NCI-H2171 treated with DMSO at 0.1 percent for 48 hours (cell line): ENCODE measurements at regions not wholly inside any gene's neighbourhood (a gene's known extent, or its start where the extent isn't known, plus 50 kb on each side); places are given as distances from the start of the nearest gene placed in this dataset.
"Not testable (repeated sequence)": the region's sequence is repeated elsewhere in the genome, so short reads cannot be mapped to it uniquely, and the experiment has no call there.

ENCODE experiments used
- DNase-seq: peaks from one replicate; lab custom pipeline; 2025; lab: John Stamatoyannopoulos, UW

DNA sequence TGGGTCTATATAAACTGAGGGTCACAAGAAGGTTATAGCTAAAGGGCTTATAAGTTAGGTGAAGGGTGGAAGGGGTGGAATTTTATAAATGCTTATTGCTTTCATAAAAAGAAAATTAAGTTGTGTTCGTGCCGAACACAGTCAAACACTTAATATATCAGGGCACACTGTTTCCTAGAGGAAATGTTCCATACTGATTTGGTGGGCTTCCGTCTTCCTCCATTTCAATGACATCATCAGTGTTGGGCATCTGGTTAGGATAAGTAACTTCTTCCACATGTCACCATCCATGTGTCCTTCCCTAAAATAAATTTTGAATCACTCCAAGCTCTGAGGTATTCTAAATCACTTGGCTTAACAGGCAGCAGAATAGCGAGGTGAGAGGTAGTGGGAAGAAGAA is 466.4 kb downstream of the MED13L start:
- DNase-seq = no peak

DNA sequence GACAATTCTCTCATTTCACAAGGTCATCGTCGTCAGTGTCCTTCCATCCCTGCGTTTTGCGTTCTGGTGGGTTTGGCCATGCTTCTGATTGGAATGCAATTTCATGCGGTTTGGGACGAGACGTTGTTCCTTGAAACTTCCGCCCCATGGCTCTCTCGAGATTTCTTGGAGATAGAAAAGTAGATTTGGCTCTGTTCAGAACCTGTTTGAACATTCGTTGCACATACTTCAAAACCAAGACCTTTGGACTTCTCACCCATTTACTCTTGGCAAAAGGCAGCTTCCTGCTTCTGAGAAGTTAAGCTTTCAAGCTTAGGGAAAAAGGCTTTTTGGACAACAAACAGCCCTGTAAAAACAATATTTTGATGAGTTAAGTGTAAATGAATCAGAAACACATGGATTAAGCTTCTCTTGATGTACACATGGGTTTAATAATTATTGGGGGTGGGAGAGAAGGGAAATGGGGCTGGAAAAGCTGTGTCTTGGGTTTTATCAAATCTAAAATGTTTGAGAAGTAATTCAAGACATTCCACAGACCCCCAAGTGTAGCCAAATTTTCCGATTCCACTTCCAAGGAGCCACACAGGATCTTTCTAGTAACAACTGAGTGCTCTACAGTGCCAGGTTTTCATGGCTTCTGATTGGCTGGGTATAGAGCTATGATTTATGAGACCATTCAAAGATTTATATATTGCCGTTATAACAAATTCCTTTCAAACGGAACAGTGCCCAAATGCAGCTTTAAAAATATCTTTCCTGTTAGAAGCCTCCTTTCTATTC is 467.2 kb downstream of the MED13L start:
- DNase-seq = no peak

DNA sequence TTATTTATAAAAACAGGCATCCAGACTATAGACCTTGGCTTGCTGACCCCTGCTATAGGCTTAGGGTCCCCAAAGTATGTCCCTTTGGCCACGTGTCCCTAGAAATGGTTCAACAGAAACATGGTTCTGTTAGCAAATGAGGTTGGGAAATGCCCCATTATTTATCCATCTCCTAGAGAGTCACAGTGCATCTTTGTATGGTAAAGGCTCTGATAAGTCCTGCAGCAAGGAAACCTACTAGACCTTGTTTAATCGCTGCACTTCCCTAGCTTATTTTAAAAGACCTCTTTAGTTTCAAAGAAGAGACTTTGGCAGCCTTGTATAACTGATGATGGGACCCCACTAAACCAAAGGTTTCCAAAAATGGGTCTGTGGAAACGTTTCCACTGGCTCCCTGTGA is 471.5 kb downstream of the MED13L start:
- no peak for DNase-seq

DNA sequence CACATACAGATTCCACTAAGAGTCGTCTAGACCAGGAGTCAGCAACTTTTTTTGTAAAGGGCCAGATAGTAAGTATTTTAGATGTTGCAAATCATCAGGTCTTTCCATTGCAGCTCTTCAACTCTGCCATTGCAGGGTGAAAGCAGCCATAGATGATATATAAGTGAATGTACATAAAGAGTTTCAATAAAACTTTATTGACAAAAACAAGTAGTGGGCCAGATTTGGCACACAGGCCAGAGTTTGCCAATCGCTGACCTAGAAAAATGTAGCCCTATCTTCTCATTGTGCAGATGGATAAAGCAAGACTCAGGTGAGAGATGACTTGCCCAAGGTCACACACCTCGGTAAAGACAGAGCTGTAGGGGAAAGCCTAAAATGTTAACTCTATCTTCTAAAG is 474.7 kb downstream of the MED13L start:
- DNase-seq = no peak

DNA sequence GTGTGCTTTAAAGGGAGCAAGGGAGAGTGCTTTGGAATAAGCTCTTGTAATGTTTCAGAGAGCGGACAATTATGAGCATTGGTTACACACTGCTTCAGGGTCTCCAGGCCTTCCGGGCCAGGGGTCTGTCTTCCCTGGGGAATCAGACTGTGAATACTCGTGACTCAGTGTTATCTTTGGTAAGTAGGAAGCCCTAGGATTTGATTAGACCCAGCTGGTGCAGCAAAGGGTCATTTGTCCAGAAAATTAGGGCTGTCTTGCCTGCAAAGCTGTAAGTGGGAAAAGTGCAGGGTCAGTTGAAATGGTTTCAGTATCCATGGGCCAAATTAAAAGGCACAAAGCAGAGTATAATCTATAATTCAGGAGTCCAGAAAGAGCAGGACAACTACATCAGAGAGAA is 475.6 kb downstream of the MED13L start:
- DNase-seq = no peak

DNA sequence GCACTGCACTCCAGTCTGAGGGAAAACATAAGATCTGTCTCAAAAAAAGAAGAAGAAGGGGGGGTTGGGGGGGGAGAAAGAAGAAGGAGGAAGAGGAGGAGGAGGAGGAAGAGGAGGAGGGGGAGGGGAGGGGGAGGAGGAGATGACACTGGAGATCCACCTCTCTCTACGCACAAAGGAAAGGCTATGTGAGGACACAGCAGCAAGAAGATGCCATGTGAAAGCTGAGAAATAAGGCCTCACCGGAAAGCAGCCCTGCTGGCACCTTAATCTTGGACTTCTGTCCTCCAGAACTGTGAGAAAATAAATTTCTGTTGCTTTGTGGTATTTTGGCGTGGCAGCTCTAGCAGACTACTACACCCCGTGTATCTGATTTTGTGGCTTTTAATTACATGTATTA is 477.9 kb downstream of the MED13L start:
- no peak for DNase-seq

DNA sequence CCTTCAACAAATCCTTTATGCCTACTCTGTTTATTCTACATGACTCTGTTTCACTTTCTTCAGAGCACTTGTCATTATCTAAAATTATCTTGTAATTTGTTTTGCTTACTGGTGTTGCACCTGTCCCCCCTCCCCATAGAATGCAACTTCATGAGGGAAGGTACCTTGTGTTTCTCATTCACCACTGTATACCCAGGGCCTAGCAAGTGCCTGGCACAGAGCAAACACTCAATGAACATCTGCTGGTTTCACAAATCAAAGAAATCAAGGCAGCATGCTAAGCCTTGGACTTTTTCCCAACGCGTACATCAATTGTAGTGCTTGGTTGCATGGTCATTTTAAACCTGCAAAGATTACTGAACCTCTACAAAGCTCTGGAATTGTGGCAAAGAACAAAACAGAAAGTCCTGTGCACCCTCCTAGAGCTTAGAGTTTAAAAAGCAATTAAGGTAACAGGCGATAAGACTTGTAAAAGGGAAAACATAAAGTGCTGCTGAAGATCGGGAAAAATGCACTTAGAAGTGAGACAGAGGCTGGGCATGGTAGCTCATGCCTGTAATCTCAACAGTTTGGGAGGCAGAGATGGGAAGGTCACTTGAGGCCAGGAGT is 479.1 kb downstream of the MED13L start:
- DNase-seq = no peak

DNA sequence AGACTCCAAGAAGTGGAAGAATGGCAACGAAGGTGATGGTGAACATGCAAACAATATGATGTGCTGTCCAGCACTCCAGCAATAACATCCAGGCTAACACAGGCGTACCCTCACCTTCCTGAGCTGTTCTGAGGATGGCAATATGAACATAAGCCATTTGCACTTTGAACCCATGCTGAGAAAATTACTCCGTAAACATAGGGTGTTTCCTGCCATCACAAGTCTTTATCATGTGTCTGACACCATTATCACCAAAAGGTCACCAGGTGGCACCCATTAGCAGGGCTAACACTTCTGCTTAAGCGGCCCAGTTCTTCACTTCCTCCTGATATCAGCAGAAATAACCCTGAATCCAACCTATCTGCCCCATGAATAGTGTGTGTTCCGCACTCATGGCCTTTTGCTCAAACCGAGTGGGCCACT is 482.8 kb downstream of the MED13L start:
- no peak for DNase-seq

DNA sequence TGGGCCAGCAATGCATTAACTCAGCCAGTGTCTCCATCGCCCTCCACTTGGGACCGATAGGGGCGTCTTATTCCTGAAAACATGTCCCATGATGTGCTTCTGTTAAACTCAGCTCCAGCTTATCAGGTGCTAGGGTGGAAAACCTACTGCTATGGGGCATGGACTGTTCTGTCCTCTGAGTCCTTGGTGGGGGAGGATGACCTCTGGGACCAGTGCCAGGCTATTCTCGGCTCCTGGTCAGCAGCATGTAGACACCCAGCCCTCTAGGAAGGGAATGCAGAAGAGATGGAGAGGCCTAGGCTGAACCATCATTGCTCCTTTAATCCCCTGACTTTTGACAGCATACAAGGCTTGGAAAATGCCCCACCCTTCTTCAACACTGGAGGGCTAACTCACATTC is 486.2 kb downstream of the MED13L start:
- no peak for DNase-seq

DNA sequence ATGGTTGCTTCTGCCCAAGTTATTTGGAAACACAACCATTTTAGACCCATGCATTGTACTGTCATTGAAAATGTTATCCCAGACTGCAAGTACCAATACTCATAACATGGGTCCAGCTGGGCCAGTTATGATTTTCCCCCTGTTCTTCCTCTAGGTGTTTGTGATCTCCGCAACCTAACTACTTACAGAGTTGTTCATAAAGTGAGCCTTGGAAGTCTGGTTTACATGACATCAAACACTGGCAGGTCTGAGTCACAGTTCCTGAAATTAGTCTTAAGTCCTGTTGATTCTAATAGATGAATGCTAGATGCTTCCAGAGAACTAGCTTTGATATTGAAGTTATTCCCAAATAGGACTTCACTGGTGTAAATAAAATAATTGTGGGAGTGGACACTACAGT is 487.0 kb downstream of the MED13L start:
- DNase-seq = no peak

DNA sequence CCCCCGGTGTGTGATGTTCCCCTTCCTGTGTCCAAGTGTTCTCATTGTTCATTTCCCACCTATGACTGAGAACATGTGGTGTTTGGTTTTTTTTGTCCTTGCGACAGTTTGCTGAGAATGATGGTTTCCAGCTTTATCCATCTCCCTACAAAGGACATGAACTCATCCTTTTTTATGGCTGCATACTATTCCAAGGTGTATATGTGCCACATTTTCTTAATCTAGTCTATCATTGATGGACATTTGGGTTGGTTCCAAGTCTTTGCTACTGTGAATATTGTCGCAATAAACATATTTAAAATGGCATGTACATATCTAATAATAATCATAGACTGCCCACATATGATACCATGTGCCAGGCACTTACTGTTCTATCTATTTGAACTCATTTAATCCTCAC is 491.0 kb downstream of the MED13L start:
- DNase-seq = not testable (repeated sequence)

DNA sequence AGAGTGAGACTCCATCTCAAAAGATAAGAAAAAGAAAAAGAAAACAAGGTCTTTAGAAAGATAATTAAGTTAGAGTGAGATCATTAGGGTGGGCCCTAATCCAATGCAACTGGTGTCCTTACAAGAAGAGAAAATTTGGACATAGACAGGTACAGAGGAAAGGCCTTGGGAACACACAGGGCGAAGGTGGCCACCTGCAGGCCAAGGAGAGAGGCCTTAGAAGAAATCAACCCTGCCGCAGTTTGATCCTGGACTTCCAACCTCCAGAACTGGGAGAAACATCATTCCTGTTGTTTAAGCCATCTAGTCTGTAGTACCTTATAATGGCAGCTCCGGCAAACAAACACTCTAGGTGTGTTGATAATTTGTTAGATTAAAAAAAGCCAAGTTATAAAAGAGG is 491.9 kb downstream of the MED13L start:
- no peak for DNase-seq

DNA sequence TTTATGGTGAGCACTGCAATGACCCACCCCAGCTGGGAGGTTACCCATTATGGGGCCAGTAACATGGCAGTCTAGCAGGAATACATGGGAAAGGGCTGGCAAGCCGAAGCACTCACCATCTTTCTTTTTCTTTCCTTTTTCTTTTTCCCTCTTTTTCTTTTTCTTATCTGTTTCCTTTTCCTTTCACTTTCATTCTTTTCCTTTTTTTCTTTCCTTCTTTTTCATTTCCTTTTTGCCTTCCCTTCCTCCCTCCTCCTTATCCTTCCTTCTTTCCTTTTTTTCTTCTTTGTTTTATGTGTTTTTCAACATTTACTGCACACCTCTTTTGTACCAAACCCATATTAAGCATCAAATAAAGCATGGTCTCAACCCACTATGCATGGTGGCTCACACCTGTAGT is 501.1 kb downstream of the MED13L start:
- DNase-seq = no peak

DNA sequence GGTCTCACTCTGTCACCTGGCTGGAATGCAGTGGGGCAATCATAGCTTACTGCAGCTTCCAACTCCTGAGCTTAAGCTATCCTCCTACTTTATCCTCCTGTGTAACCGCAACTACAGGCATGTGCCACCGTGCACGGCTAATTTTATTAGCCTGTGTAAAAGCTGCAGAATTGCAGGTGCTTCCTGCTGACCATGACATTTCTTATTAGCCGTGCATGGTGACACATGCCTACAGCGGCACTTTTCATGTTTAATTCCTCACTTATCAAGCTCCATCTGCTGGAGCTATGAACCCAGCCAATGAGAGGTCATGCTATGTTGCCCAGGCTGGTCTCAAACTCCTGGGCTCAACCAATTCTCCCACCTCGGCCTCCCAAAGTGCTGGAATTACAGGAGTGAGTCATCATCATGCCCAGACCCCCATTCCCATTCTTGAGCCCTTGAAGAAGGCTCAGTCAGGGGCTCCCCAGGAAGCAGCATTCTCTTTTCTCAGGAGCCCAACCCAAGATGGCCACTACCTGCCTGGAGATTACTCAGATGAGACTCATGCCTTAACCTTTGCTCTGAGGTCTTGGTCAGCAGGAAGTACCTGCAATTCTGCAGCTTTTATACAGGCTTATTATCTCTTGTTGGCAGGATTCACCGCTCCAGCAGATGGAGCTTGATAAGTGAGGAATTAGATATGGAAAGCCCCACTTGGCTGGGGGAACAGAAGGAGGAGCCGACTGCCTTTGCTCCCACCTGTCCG is 503.2 kb downstream of the MED13L start:
- no peak for DNase-seq

DNA sequence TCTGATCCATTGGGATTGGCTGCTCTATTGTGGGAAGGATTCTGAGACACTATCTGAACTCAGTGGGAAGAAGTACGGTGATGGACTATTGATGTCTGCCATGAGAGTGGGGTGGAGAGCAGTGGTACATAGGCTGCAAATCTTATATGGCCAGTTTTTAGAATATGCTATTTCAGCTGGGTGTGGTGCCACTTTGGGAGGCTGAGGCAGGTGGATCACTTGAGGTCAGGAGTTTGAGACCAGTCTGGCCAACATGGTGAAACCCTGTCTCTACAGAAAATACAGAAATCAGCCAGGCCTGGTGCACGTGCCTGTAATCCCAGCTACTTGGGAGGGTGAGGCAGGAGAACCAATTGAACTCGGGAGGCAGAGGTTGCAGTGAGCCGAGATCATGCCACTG is 505.9 kb downstream of the MED13L start:
- no peak for DNase-seq

DNA sequence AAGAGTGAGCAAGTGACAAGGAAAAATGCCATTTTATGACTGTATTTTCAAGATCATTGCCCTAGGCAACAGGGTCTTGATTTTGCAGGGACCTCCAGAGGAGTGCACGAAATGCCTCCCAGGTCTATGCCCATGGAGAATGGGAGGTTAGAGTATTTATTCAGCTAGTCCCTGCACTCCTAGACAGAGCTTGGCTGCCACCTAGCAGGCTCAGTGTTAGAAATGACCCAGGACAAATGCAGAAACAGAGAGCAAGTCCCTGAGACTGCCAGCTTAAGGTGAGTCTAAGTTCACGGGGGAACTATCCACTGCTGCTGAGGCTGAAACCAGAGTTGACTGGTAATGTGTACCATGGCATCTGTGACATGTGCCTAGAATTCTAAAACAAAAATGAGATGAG is 506.4 kb downstream of the MED13L start:
- DNase-seq = no peak

DNA sequence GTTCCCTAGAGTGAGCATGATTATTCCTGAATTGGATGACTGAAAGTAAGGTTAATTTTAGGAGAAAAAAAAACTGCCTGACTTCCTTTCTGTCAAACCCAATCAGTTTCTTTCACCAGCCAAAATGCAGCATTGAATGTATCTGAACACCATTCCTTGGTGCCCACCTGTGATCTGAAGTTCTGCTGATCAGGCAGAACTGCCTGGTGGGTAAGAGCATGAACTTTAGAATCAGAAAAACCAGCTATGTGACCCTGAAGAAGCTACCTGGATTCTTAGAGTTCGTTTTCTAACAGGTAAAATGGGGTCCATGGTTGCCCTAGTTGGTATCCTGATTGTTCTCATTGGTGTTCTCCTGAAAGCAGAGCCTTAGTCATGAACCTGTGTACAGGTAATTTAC is 506.9 kb downstream of the MED13L start:
- no peak for DNase-seq

DNA sequence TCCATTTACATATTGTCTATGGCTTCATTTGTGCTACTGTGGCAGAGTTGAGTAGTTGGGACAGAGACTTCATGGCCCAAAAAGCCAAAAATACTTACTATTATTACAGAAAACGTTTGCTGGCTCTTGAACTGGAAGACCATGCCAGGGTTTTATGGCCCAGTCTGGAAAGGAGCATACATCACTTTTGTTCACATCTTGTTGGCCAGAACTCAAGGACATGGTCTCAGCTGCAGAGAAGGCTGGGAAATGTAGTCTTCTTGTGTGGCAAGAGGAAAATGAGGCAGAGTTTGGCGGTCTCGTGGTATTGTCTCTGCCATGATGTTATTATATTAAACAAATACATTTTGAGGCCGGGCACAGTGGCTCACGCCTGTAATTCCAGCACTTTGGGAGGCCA is 509.6 kb downstream of the MED13L start:
- no peak for DNase-seq

DNA sequence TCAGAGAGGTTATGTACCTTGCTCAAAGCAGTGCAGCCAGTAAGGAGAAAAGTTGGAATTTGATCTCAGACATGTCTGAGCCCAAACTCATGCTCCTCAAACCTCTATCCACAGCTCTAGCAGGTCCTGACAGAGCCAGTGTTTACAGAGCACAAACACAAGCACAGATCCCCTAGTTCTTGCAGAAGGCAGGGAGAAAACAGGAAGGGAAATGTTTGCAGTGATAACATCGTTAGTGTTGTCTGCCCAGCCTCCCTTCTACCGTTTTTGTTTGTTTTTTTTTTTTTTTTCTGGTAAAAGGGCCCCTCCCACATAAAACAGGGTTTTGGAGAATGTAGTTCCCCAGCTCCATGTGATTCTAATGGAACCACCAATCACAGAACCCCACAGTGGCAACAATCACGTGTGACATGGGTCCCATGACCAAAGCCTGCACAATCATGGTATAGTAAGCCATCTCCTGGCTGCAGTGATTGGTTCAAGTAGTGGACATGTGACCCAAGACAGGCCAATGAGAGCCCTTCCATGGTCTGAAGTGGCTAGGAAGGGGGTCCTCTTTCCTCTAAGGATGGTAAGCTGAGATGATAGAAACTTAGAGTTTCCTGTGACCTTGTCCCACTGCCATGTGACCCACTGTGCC is 513.4 kb downstream of the MED13L start:
- DNase-seq = no peak

DNA sequence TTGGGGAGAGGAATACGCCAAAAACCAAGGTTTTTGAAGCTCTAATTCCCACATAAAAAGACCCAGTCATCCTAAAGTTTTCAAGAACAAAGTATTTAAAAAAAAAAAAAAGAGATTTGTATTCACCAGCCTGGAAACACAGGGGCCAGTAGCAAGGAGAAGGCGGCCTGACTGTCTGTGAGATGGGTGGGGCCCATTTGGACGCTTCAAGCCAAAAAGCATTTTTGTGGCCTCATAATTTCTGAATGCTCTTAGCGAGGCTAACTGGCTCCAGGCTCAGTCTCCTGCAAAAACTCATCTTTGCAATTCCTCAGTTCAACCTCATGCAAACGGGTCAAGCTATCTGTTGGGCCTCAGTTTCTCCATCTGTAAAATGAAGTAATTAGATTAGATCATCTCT is 514.1 kb downstream of the MED13L start:
- no peak for DNase-seq

DNA sequence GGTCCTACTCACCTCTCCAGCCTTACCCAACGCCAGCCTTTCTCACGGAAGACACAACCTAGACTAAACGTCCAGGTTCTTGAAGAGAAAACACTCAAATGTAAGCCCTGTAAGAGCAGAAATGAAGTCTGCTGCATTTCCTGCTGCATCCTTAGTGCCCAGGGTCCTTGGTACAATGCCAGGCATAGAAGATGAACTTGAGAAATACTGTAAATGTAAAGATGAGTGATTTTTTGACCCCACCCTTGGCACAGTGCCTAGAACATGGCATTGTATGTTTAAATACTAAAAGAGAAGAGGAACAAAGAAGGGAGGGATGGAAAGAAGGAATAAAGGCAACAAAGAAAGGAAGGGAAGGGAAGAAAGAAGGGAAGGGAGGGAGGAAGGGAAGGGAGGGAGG is 514.6 kb downstream of the MED13L start:
- no peak for DNase-seq

DNA sequence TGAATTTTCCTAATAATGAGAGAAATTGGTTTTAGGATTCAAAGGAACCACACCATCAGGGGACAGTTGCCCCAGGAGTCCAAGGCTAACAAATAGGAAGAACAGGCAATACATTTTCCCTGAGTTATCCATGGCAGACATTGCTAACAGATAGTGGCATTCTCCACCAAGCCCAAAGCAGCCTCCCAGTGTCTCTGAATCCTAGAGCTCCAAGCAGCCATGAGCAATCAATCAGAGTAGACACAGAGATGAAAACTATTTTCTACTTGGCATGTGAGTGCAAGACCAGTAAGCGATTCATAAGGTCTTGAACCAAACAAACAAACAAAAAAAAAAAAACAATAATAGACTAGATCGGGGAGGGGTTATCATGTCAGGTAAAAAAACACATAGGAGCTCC is 515.7 kb downstream of the MED13L start:
- no peak for DNase-seq

DNA sequence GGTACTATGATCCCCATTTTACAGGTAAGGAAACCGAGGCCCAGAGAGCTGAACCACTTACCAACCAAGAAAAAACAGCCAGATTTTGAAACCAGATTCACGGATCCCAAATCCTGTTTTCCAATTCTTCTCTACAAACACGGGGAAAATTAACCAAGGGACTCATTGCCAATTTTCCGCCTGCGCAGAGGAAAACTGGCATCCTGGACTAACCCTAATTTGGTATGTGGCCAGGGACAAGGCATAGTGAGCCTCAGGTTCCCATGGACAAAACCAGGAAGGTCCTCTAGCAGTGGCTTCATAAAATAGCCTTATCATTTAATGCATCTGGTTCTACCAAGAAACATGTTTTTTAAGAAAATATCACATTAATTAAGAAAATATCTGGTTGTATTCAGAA is 517.3 kb downstream of the MED13L start:
- DNase-seq = no peak
